IMR-90 (cell line): ENCODE measurements at regions not wholly inside any gene's neighbourhood (a gene's known extent, or its start where the extent isn't known, plus 50 kb on each side); places are given as distances from the start of the nearest gene placed in this dataset.

Source experiments
- ATAC-seq: fragments of 200-7000 bp; cut with Tn5 transposase; 2 replicates; pipeline ENCODE4 v1.9.1; 2020; ENCODE audit warnings: low read depth, mild to moderate bottlenecking, moderate library complexity
- BruUV-seq: library from RNA; stranded (reverse); fragments of 400-500 nt; replicated peaks from 2 replicates; lab custom pipeline; 2021; lab: Mats Ljungman, UMichigan
- CTCF ChIA-PET: fragments of 300-600 bp; formaldehyde crosslinking; extraction: SDS; loops from one replicate; lab custom pipeline; 2021; ENCODE audit warnings: antibody characterized with exemption; lab: Yijun Ruan, JAX
- POLR2A ChIA-PET: fragments of 300-600 bp; sonication (Branson Sonifier 250); formaldehyde crosslinking; loops from one replicate; lab custom pipeline; 2022; ENCODE audit warnings: antibody characterized with exemption; ENCODE audit not compliant: unreplicated experiment; lab: Charles Lee
- DNase-seq: peaks from one replicate; pipeline ENCODE4 v3.0.0; 2013
- H2AFZ ChIP-seq: replicated peaks from 2 replicates; pipeline ENCODE3; 2013; ENCODE audit warnings: low read length, mild to moderate bottlenecking; ENCODE audit not compliant: poor library complexity
- H2AK5ac ChIP-seq: 2 replicates; pipeline ENCODE4 v1.6.1; 2013; ENCODE audit warnings: low read depth, low read length, inconsistent platforms
- H2AK9ac ChIP-seq: replicated peaks from 2 replicates; pipeline ENCODE3; 2013; ENCODE audit warnings: mild to moderate bottlenecking, low read depth, low read length, moderate library complexity; ENCODE audit not compliant: poor library complexity
- H2BK120ac ChIP-seq: 2 replicates; pipeline ENCODE4 v1.6.1; 2013; ENCODE audit warnings: low read depth, low read length, inconsistent platforms
- H2BK15ac ChIP-seq: 3 replicates; pipeline ENCODE4 v1.6.1; 2013; ENCODE audit warnings: low read depth, low read length, inconsistent platforms
- H2BK20ac ChIP-seq: 2 replicates; pipeline ENCODE4 v1.6.1; 2013; ENCODE audit warnings: low read depth, mild to moderate bottlenecking, inconsistent platforms, low read length, moderate library complexity
- H2BK5ac ChIP-seq: 2 replicates; pipeline ENCODE4 v1.6.1; 2013; ENCODE audit warnings: mild to moderate bottlenecking, low read depth, low read length, inconsistent platforms; ENCODE audit not compliant: poor library complexity, severe bottlenecking
- H3K14ac ChIP-seq: replicated peaks from 2 replicates; pipeline ENCODE4 v1.6.1; 2013; ENCODE audit warnings: low read depth, low read length, inconsistent platforms
- H3K18ac ChIP-seq: 2 replicates; pipeline ENCODE4 v1.6.1; 2013; ENCODE audit warnings: low read depth, low read length, control low read depth
- H3K23ac ChIP-seq: 2 replicates; pipeline ENCODE4 v1.6.1; 2013; ENCODE audit warnings: low read depth, low read length, inconsistent platforms
- H3K27ac ChIP-seq: 2 replicates; pipeline ENCODE4 v1.5.1; 2013; ENCODE audit warnings: mild to moderate bottlenecking, control low read depth, low read length; ENCODE audit not compliant: insufficient read depth
- H3K27me3 ChIP-seq: 2 replicates; pipeline ENCODE4 v1.6.1; 2013; ENCODE audit warnings: low read length; ENCODE audit not compliant: control insufficient read depth, insufficient read depth
- H3K36me3 ChIP-seq: 2 replicates; pipeline ENCODE4 v1.6.1; 2013; ENCODE audit warnings: low read length, mixed read lengths; ENCODE audit not compliant: control insufficient read depth, insufficient read depth
- H3K4ac ChIP-seq: 2 replicates; pipeline ENCODE4 v1.6.1; 2013; ENCODE audit warnings: low read depth, low read length, inconsistent platforms
- H3K4me1 ChIP-seq: 2 replicates; pipeline ENCODE4 v1.6.1; 2013; ENCODE audit warnings: low read length, mixed read lengths; ENCODE audit not compliant: control insufficient read depth, insufficient read depth
- H3K4me2 ChIP-seq: 2 replicates; pipeline ENCODE4 v1.6.1; 2013; ENCODE audit warnings: low read depth, mild to moderate bottlenecking, control low read depth, low read length, moderate library complexity
- H3K4me3 ChIP-seq: 2 replicates; pipeline ENCODE4 v1.5.1; 2013; ENCODE audit warnings: low read depth, mild to moderate bottlenecking, control low read depth, low read length, moderate library complexity; ENCODE audit not compliant: insufficient read depth
- H3K56ac ChIP-seq: 2 replicates; pipeline ENCODE4 v1.6.1; 2013; ENCODE audit warnings: low read length, inconsistent platforms; ENCODE audit not compliant: insufficient read depth; ENCODE audit errors: extremely low read depth
- H3K79me1 ChIP-seq, 2 experiments: 2 replicates each; pipeline ENCODE4 v1.6.1; 2013; ENCODE audit warnings: low read length in 2 of 2, inconsistent platforms in 1 of 2, low read depth in 1 of 2
- H3K9ac ChIP-seq: 2 replicates; pipeline ENCODE4 v1.6.1; 2013; ENCODE audit warnings: low read depth, low read length, control low read depth
- H3K9me1 ChIP-seq: 2 replicates; pipeline ENCODE4 v1.6.1; 2013; ENCODE audit warnings: low read length, inconsistent platforms; ENCODE audit not compliant: insufficient read depth
- H3K9me3 ChIP-seq: 2 replicates; pipeline ENCODE4 v1.6.1; 2013; ENCODE audit warnings: low read length; ENCODE audit not compliant: control insufficient read depth, insufficient read depth
- H4K20me1 ChIP-seq: 2 replicates; pipeline ENCODE4 v1.6.1; 2013; ENCODE audit warnings: low read length, inconsistent platforms; ENCODE audit not compliant: insufficient read depth
- H4K5ac ChIP-seq: 2 replicates; pipeline ENCODE4 v1.6.1; 2013; ENCODE audit warnings: mild to moderate bottlenecking, low read depth, low read length, control low read depth
- H4K8ac ChIP-seq, 2 experiments: 2 replicates each; pipeline ENCODE4 v1.6.1; 2013; ENCODE audit warnings: low read depth in 2 of 2, low read length in 2 of 2, control low read depth in 1 of 2, inconsistent platforms in 1 of 2
- H4K91ac ChIP-seq: 2 replicates; pipeline ENCODE4 v1.6.1; 2013; ENCODE audit warnings: low read depth, low read length, inconsistent platforms; ENCODE audit not compliant: insufficient read depth
- BHLHE40 ChIP-seq: fragments of 150-350 bp; IDR thresholded peaks from 2 replicates; pipeline ENCODE4 v1.6.1; 2016; ENCODE audit warnings: mild to moderate bottlenecking, low read depth, low read length
- CEBPB ChIP-seq: IDR thresholded peaks from 2 replicates; pipeline ENCODE4 v1.6.1; 2012; ENCODE audit warnings: low read depth, low read length, improper control_type of control experiment
- CHD1 ChIP-seq: IDR thresholded peaks from 2 replicates; pipeline ENCODE4 v1.6.1; 2012; ENCODE audit warnings: low read depth, low read length, improper control_type of control experiment
- MAFK ChIP-seq: IDR thresholded peaks from 2 replicates; pipeline ENCODE4 v1.6.1; 2012; ENCODE audit warnings: low read depth, low read length, improper control_type of control experiment
- MAZ ChIP-seq: IDR thresholded peaks from 2 replicates; pipeline ENCODE4 v1.6.1; 2012; ENCODE audit warnings: low read depth, mild to moderate bottlenecking, low read length, improper control_type of control experiment, moderate library complexity, borderline replicate concordance
- NFE2L2 ChIP-seq: fragments of 150-350 bp; IDR thresholded peaks from 2 replicates; pipeline ENCODE4 v1.6.1; 2016; ENCODE audit warnings: low read depth, mild to moderate bottlenecking, low read length
- POLR2A ChIP-seq: IDR thresholded peaks from 2 replicates; pipeline ENCODE4 v1.6.1; 2012; ENCODE audit warnings: mild to moderate bottlenecking, low read depth, low read length
- RCOR1 ChIP-seq: IDR thresholded peaks from 2 replicates; pipeline ENCODE4 v1.6.1; 2012; ENCODE audit warnings: mild to moderate bottlenecking, low read length, improper control_type of control experiment; ENCODE audit not compliant: insufficient replicate concordance
- RFX5 ChIP-seq: IDR thresholded peaks from 2 replicates; pipeline ENCODE4 v1.8.0; 2012; ENCODE audit warnings: low read depth, mild to moderate bottlenecking, low read length, moderate library complexity
- WGBS, 2 experiments: methylation state at CpG; one replicate each; pipeline versions ENCODE4 v1.1.5 to v1.1.7; 2013; ENCODE audit warnings: missing lambda C conversion rate in 2 of 2; ENCODE audit not compliant: insufficient read length in 1 of 2; ENCODE audit errors: extremely low coverage in 2 of 2; 5-methylcytosine and 5-hydroxymethylcytosine counted together
- dilution Hi-C: fragments of 300-500 bp; cut with HindIII; formaldehyde crosslinking; loops from one replicate; pipeline ENCODE4 v1.14.3; 2018; ENCODE audit warnings: low sequenced_read_pairs; ENCODE audit not compliant: unreplicated experiment
- in situ Hi-C: fragments of 300-500 bp; cut with MboI; formaldehyde crosslinking; loops from 3 replicates; pipeline ENCODE4 v1.14.3; 2019; ENCODE audit warnings: low sequenced_read_pairs, inconsistent platforms, mixed read lengths
- intact Hi-C: fragments of 100-400 bp; cut with micrococcal nuclease; formaldehyde crosslinking; loops from 2 replicates; pipeline ENCODE4 v1.10.0; 2022
- TF ChIP-seq, protein P1 (sequence below): fragments of 150-350 bp; IDR thresholded peaks from 2 replicates; pipeline ENCODE4 v1.6.1; 2017; ENCODE audit warnings: mild to moderate bottlenecking, antibody characterized with exemption, low read length, low read depth
- TF ChIP-seq, protein P2 (sequence below): fragments of 150-350 bp; IDR thresholded peaks from 2 replicates; pipeline ENCODE4 v1.6.1; 2016; ENCODE audit warnings: low read depth, mild to moderate bottlenecking, low read length, moderate library complexity, borderline replicate concordance

DNA sequence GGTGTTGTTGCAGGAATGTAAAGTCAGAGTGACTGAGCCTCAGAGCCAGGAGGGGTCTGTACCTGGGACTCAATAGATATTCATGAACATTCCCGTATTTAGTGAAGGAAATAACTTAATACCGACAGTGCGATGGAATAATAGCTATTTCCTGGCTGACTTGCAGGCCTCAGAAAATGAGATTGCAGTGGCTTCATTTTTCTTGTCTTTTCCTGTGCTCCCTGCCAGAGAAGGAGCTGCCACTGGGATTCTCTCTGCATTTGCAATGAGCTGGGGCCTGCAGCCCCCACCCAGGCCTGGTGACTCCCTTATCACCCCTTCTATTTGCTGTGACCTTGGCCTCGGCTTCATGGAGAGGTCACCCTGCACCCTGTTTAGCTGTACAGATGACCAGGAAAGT lies 173.4 kb downstream of the MIAT start (continued):
- no peak for TF ChIP-seq MAFK

DNA sequence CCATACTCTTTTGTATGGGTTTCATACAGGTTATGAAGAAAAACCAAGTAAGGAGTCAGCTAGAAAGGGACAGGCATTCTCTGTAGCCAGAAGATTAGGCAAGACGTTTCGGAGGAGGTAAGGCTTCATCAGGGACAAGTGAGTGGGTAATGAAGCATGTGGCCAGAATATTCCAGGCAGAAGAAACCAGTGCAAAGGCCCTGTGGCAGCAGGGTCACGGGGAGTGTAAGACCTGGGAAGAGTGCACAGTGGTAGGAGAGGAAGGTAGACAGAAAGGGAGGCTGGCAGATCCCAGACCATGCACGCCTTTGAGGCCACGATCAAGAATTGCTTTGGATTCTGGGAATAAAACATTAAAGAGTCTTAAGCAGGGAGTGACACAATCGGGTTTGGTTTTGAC lies 177.6 kb downstream of the MIAT start:
- no peak for DNase-seq
- no TSS peak for BruUV-seq
- H2BK120ac ChIP-seq, result no peak overlapping the region
- H3K9me3 ChIP-seq, result no peaks in the 10 kb centered on the region
- H3K9ac ChIP-seq, result no peak overlapping the region
- no peak overlapping the region for H2AK9ac ChIP-seq
- no peak overlapping the region for H4K8ac ChIP-seq
- H3K4me1 ChIP-seq, result no peaks in the 10 kb centered on the region
- H2BK20ac ChIP-seq, result no peak overlapping the region
- no peak overlapping the region for H3K4me3 ChIP-seq
- peaks cover 37% of the 10 kb centered on the region for H3K27me3 ChIP-seq
- H2BK15ac ChIP-seq, result no peak overlapping the region
- H4K20me1 ChIP-seq, result 0 out of 2 replicates have a peak, but pooled peaks cover 4% of the 10 kb centered on the region
- no peak overlapping the region for H3K18ac ChIP-seq
- H2AFZ ChIP-seq, result no peak overlapping the region
- no peak overlapping the region for H4K91ac ChIP-seq
- intact Hi-C loops (no loop called here), in situ Hi-C loops (no loop called here), dilution Hi-C loops (no loop called here)
- TF ChIP-seq MAZ (no peak), BHLHE40 (no peak), CEBPB (no peak), POLR2A (no peak), RFX5 (no peak), CHD1 (no peak), RCOR1 (no peak), NFE2L2 (no peak)
- TF ChIP-seq, protein P1, sequence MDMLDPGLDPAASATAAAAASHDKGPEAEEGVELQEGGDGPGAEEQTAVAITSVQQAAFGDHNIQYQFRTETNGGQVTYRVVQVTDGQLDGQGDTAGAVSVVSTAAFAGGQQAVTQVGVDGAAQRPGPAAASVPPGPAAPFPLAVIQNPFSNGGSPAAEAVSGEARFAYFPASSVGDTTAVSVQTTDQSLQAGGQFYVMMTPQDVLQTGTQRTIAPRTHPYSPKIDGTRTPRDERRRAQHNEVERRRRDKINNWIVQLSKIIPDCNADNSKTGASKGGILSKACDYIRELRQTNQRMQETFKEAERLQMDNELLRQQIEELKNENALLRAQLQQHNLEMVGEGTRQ, result no peak
- TF ChIP-seq, protein P2, sequence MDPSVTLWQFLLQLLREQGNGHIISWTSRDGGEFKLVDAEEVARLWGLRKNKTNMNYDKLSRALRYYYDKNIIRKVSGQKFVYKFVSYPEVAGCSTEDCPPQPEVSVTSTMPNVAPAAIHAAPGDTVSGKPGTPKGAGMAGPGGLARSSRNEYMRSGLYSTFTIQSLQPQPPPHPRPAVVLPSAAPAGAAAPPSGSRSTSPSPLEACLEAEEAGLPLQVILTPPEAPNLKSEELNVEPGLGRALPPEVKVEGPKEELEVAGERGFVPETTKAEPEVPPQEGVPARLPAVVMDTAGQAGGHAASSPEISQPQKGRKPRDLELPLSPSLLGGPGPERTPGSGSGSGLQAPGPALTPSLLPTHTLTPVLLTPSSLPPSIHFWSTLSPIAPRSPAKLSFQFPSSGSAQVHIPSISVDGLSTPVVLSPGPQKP, result no peak
- H3K23ac ChIP-seq, result no peak overlapping the region
- H3K56ac ChIP-seq, result no peak overlapping the region
- H2AK5ac ChIP-seq, result no peak overlapping the region
- 87% methylated on average over 6 of the region's 6 CpGs; no CpG with 5 or more reads in 1 of the 2 experiments for WGBS, 2 experiments
- H3K14ac ChIP-seq, result no peak overlapping the region
- H3K4me2 ChIP-seq, result no peak overlapping the region
- H3K9me1 ChIP-seq, result no peaks in the 10 kb centered on the region; the same call in 1 of the 2 replicates
- H4K5ac ChIP-seq, result no peak overlapping the region
- H3K36me3 ChIP-seq, result no peaks in the 10 kb centered on the region
- no peak overlapping the region for H3K27ac ChIP-seq
- POLR2A ChIA-PET, result no interaction called here
- H3K79me1 ChIP-seq, result no peaks in the 10 kb centered on the region
- no peak overlapping the region for H3K4ac ChIP-seq
- no peak for ATAC-seq
- CTCF ChIA-PET, result interaction anchor here (1.0 kb wide), 1 partner anchor 12 kb away, joined by 3 read pairs; no protein-coding TSS in a partner anchor
- H2BK5ac ChIP-seq, result no peak overlapping the region
